ENCODE measurements at regions not wholly inside any gene's neighbourhood (a gene's known extent, or its start where the extent isn't known, plus 50 kb on each side); places are given as distances from the start of the nearest gene placed in this dataset.

GRCh38 chr1:218636548-218636947, 291.4 kb downstream of the TGFB2 start:
- H3K4me3 ChIP-seq (ENCODE audit: low read length): no peak overlapping the region
- WGBS, 2 experiments (ENCODE audit: insufficient coverage in 1 of 2, insufficient read length in 1 of 2): 100% methylated on average over 1 of the region's 1 CpG; no CpG with 5 or more reads in 1 of the 2 experiments
- no peak for DNase-seq
- H3K4me1 ChIP-seq (ENCODE audit: control insufficient read depth, insufficient read depth, low read length): no peaks in the 10 kb centered on the region
- Mint-ChIP-seq H3K9me3 (no peaks in the 10 kb centered on the region), H3K27ac (no peak overlapping the region), H3K36me3 (ENCODE audit: low read depth) (no peaks in the 10 kb centered on the region), H3K27me3 (ENCODE audit: insufficient read depth) (no peaks in the 10 kb centered on the region), H3K4me3 (no peak overlapping the region), H3K4me1 (peaks cover 3% of the 10 kb centered on the region)
- H3K36me3 ChIP-seq (ENCODE audit: control insufficient read depth, insufficient read depth, low read length): no peaks in the 10 kb centered on the region
- H3K9ac ChIP-seq (ENCODE audit: extremely low read depth, low read length, poor library complexity, severe bottlenecking): no peak overlapping the region
- H3K9me3 ChIP-seq (ENCODE audit: control insufficient read depth, low read length): no peaks in the 10 kb centered on the region
- H3K27ac ChIP-seq (ENCODE audit: low read depth, low read length): no peak overlapping the region
- H3K27me3 ChIP-seq (ENCODE audit: control insufficient read depth, insufficient read depth, low read length, poor library complexity, severe bottlenecking): no peaks in the 10 kb centered on the region
- TF ChIP-seq CTCF (conservative IDR thresholded peaks at IDR 0.05): no peak

- no peak for DNase-seq
- H3K36me3 Mint-ChIP-seq (ENCODE audit: low read depth): no peaks in the 10 kb centered on the region
- Histone ChIP-seq H3K9ac (ENCODE audit: extremely low read depth, low read length, poor library complexity, severe bottlenecking) (no peak overlapping the region), H3K4me1 (ENCODE audit: control insufficient read depth, insufficient read depth, low read length) (no peaks in the 10 kb centered on the region), H3K27ac (ENCODE audit: low read depth, low read length) (peak overlapping the region; percentile 40), H3K4me3 (ENCODE audit: low read length) (no peak overlapping the region), H3K9me3 (ENCODE audit: control insufficient read depth, low read length) (peaks cover 6% of the 10 kb centered on the region), H3K36me3 (ENCODE audit: control insufficient read depth, insufficient read depth, low read length) (no peaks in the 10 kb centered on the region), H3K27me3 (ENCODE audit: control insufficient read depth, insufficient read depth, low read length, poor library complexity, severe bottlenecking) (no peaks in the 10 kb centered on the region)
- H3K27me3 Mint-ChIP-seq (ENCODE audit: insufficient read depth): no peaks in the 10 kb centered on the region
- H3K27ac Mint-ChIP-seq: no peak overlapping the region
- no peak for TF ChIP-seq CTCF (conservative IDR thresholded peaks at IDR 0.05)
- H3K4me1 Mint-ChIP-seq: peaks cover 3% of the 10 kb centered on the region
- 66 to 92% methylated on average over 2 to 3 of the region's 3 CpGs for WGBS, 2 experiments (ENCODE audit: insufficient coverage in 1 of 2, insufficient read length in 1 of 2)
- no peak overlapping the region for H3K4me3 Mint-ChIP-seq
- peaks cover 2% of the 10 kb centered on the region for H3K9me3 Mint-ChIP-seq
Measured at GRCh38 chr1:218640173-218640572, 295.0 kb downstream of the TGFB2 start.

GRCh38 chr1:218642033-218642948, 297.2 kb downstream of the TGFB2 start:
- Mint-ChIP-seq H3K4me1 (peaks cover 3% of the 10 kb centered on the region), H3K27ac (peak overlapping the region; percentile 34), H3K4me3 (no peak overlapping the region), H3K36me3 (ENCODE audit: low read depth) (no peaks in the 10 kb centered on the region), H3K27me3 (ENCODE audit: insufficient read depth) (no peaks in the 10 kb centered on the region), H3K9me3 (peaks cover 2% of the 10 kb centered on the region)
- Histone ChIP-seq H3K4me3 (ENCODE audit: low read length) (no peak overlapping the region), H3K4me1 (ENCODE audit: control insufficient read depth, insufficient read depth, low read length) (no peaks in the 10 kb centered on the region), H3K9ac (ENCODE audit: extremely low read depth, low read length, poor library complexity, severe bottlenecking) (no peak overlapping the region), H3K9me3 (ENCODE audit: control insufficient read depth, low read length) (peaks cover 6% of the 10 kb centered on the region), H3K36me3 (ENCODE audit: control insufficient read depth, insufficient read depth, low read length) (no peaks in the 10 kb centered on the region), H3K27me3 (ENCODE audit: control insufficient read depth, insufficient read depth, low read length, poor library complexity, severe bottlenecking) (no peaks in the 10 kb centered on the region), H3K27ac (ENCODE audit: low read depth, low read length) (no peak overlapping the region)
- no peak for TF ChIP-seq CTCF (conservative IDR thresholded peaks at IDR 0.05)
- WGBS, 2 experiments (ENCODE audit: insufficient coverage in 1 of 2, insufficient read length in 1 of 2): 91 to 100% methylated on average over 1 to 5 of the region's 5 CpGs
- DNase-seq: no peak

Data from endodermal cell (in vitro differentiated cells).